OCI-LY3 (cell line): ENCODE measurements at regions not wholly inside any gene's neighbourhood (a gene's known extent, or its start where the extent isn't known, plus 50 kb on each side); places are given as distances from the start of the nearest gene placed in this dataset.

ENCODE experiments used
- H2AFZ ChIP-seq: fragments of 200-600, 300-600 bp; shearing (Covaris generic); 2 replicates; pipeline ENCODE4 v1.6.0; 2014; ENCODE audit warnings: antibody characterized with exemption, low read depth, low read length
- H3K27ac ChIP-seq: fragments of 200-600, 300-600 bp; sonication (generic); 2 replicates; pipeline ENCODE4 v1.5.1; 2014; ENCODE audit warnings: mild to moderate bottlenecking, low read length, moderate library complexity, mixed read lengths
- H3K27me3 ChIP-seq: fragments of 200-600, 300-600 bp; sonication (generic); 2 replicates; pipeline ENCODE4 v1.6.1; 2014; ENCODE audit warnings: low read depth, low read length, mixed read lengths
- H3K36me3 ChIP-seq: fragments of 200-600, 300-600 bp; sonication (generic); replicated peaks from 2 replicates; pipeline ENCODE3; 2014; ENCODE audit warnings: low read depth, low read length, mixed read lengths
- H3K4me1 ChIP-seq: fragments of 300-600, 200-600 bp; sonication (generic); 2 replicates; pipeline ENCODE4 v1.6.1; 2014; ENCODE audit warnings: low read length, mixed read lengths
- H3K4me2 ChIP-seq: fragments of 200-600, 300-600 bp; sonication (generic); 2 replicates; pipeline ENCODE4 v1.6.1; 2014; ENCODE audit warnings: low read length, mixed read lengths
- H3K4me3 ChIP-seq: fragments of 300-600, 200-600 bp; sonication (generic); 2 replicates; pipeline ENCODE4 v1.5.1; 2014; ENCODE audit warnings: antibody characterized with exemption, mild to moderate bottlenecking, low read length, moderate library complexity
- H3K79me2 ChIP-seq: fragments of 300-600, 200-600 bp; shearing (Covaris generic); 2 replicates; pipeline ENCODE4 v1.6.1; 2014; ENCODE audit warnings: mild to moderate bottlenecking, low read length, mixed read lengths
- H3K9ac ChIP-seq: fragments of 300-600, 200-600 bp; shearing (Covaris generic); 2 replicates; pipeline ENCODE4 v1.6.0; 2014; ENCODE audit warnings: mild to moderate bottlenecking, low read length, moderate library complexity
- H3K9me3 ChIP-seq: fragments of 200-600, 300-600 bp; shearing (Covaris generic); 2 replicates; pipeline ENCODE4 v1.6.1; 2014; ENCODE audit warnings: low read length, mixed read lengths; ENCODE audit not compliant: insufficient read depth
- H4K20me1 ChIP-seq: fragments of 200-600, 300-600 bp; sonication (generic); 2 replicates; pipeline ENCODE4 v1.6.1; 2016; ENCODE audit warnings: low read length, mixed read lengths; ENCODE audit not compliant: insufficient read depth
- CTCF ChIP-seq: fragments of 200-600, 300-600 bp; sonication (generic); IDR thresholded peaks from 2 replicates; pipeline ENCODE4 v1.5.1; 2014; ENCODE audit warnings: antibody characterized with exemption, low read length, low read depth
- EZH2phosphoT487 ChIP-seq: fragments of 200-600 bp; shearing (Covaris generic); IDR thresholded peaks from 2 replicates; pipeline ENCODE4 v1.6.1; 2018; ENCODE audit warnings: antibody characterized with exemption, mixed run types, low read depth

GRCh38 chr20:55761797-55762196 lies 243.5 kb downstream of the CBLN4 start:
- H3K4me3 ChIP-seq: no peak overlapping the region
- no peaks in the 10 kb centered on the region for H3K36me3 ChIP-seq
- H3K4me1 ChIP-seq: no peaks in the 10 kb centered on the region
- H2AFZ ChIP-seq: no peak overlapping the region
- H3K9ac ChIP-seq: no peak overlapping the region
- no peak overlapping the region for H3K27ac ChIP-seq
- no peaks in the 10 kb centered on the region for H3K79me2 ChIP-seq
- no peak for TF ChIP-seq EZH2phosphoT487
- no peak for TF ChIP-seq CTCF
- H3K9me3 ChIP-seq: peaks cover 20% of the 10 kb centered on the region; the same call in 1 of the 2 replicates
- no peak overlapping the region for H3K4me2 ChIP-seq
- no peaks in the 10 kb centered on the region for H4K20me1 ChIP-seq
- no peaks in the 10 kb centered on the region for H3K27me3 ChIP-seq

- Histone ChIP-seq H2AFZ (no peak overlapping the region), H3K9me3 (peaks cover 20% of the 10 kb centered on the region; the same call in 1 of the 2 replicates), H3K4me2 (no peak overlapping the region), H3K27ac (no peak overlapping the region), H3K4me1 (no peaks in the 10 kb centered on the region), H4K20me1 (no peaks in the 10 kb centered on the region), H3K36me3 (no peaks in the 10 kb centered on the region), H3K4me3 (no peak overlapping the region), H3K27me3 (no peaks in the 10 kb centered on the region), H3K9ac (no peak overlapping the region), H3K79me2 (no peaks in the 10 kb centered on the region)
- TF ChIP-seq EZH2phosphoT487 (no peak), CTCF (no peak)
These were observed 244.2 kb downstream of the CBLN4 start for GRCh38 chr20:55761100-55761499.

GRCh38 chr20:55760586-55760985 lies 244.7 kb downstream of the CBLN4 start:
- Histone ChIP-seq H2AFZ (no peak overlapping the region), H4K20me1 (no peaks in the 10 kb centered on the region), H3K27me3 (no peaks in the 10 kb centered on the region), H3K79me2 (no peaks in the 10 kb centered on the region), H3K36me3 (no peaks in the 10 kb centered on the region), H3K4me2 (no peak overlapping the region), H3K9me3 (peaks cover 20% of the 10 kb centered on the region; the same call in 1 of the 2 replicates), H3K4me3 (no peak overlapping the region), H3K9ac (no peak overlapping the region), H3K4me1 (no peaks in the 10 kb centered on the region), H3K27ac (no peak overlapping the region)
- TF ChIP-seq CTCF (no peak), EZH2phosphoT487 (no peak)

- H3K79me2 ChIP-seq: no peaks in the 10 kb centered on the region
- TF ChIP-seq EZH2phosphoT487 (no peak), CTCF (no peak)
These were observed 249.5 kb downstream of the CBLN4 start for GRCh38 chr20:55755861-55756260.

More at GRCh38 chr20:55755861-55756260, 249.5 kb downstream of the CBLN4 start:
- no peak overlapping the region for H2AFZ ChIP-seq
- H3K9ac ChIP-seq: no peak overlapping the region
- no peaks in the 10 kb centered on the region for H3K9me3 ChIP-seq
- H3K4me2 ChIP-seq: no peak overlapping the region
- H3K27ac ChIP-seq: no peak overlapping the region
- H3K4me1 ChIP-seq: no peaks in the 10 kb centered on the region
- H3K36me3 ChIP-seq: no peaks in the 10 kb centered on the region
- H4K20me1 ChIP-seq: no peaks in the 10 kb centered on the region
- no peaks in the 10 kb centered on the region for H3K27me3 ChIP-seq
- H3K4me3 ChIP-seq: no peak overlapping the region
